Brain microvascular endothelial cell (primary cell): ENCODE measurements at regions not wholly inside any gene's neighbourhood (a gene's known extent, or its start where the extent isn't known, plus 50 kb on each side); places are given as distances from the start of the nearest gene placed in this dataset.

Source experiments
- DNase-seq: peaks from one replicate; pipeline ENCODE4 v3.0.0-alpha.2; 2020
- H3K27ac ChIP-seq: fragments of 250-450 bp; sonication (Bioruptor Pico); 2 replicates; pipeline ENCODE4 v1.5.1; 2020; ENCODE audit warnings: mild to moderate bottlenecking, moderate library complexity
- H3K27me3 ChIP-seq: fragments of 250-450 bp; sonication (Bioruptor Pico); replicated peaks from 2 replicates; pipeline ENCODE4 v1.5.1; 2020; ENCODE audit warnings: mild to moderate bottlenecking
- H3K36me3 ChIP-seq: fragments of 250-450 bp; sonication (Bioruptor Pico); replicated peaks from 2 replicates; pipeline ENCODE4 v1.5.1; 2020; ENCODE audit warnings: mild to moderate bottlenecking
- H3K4me3 ChIP-seq: 2 replicates; pipeline ENCODE4 v1.5.1; 2011; ENCODE audit warnings: low read depth, mild to moderate bottlenecking, control low read depth, low read length, moderate library complexity
- CTCF ChIP-seq: IDR thresholded peaks from 2 replicates; pipeline ENCODE4 v1.5.1; 2011; ENCODE audit warnings: low read depth, mild to moderate bottlenecking, moderate library complexity, low read length, control low read depth, inconsistent platforms; ENCODE audit errors: missing control alignments
- in situ Hi-C: cut with HindIII; loops from 2 replicates; pipeline ENCODE4 v1.10.0; 2017; ENCODE audit warnings: low sequenced_read_pairs, low pct_ligation_motif_present

- no peak overlapping the region for H3K27ac ChIP-seq
- H3K4me3 ChIP-seq: no peak overlapping the region
- no peak for DNase-seq
- H3K27me3 ChIP-seq: no peaks in the 10 kb centered on the region
- in situ Hi-C loops: no loop called here
- peaks cover 5% of the 10 kb centered on the region for H3K36me3 ChIP-seq
- TF ChIP-seq CTCF: no peak
Observed at GRCh38 chr1:198939286-198939685, 300.4 kb downstream of the PTPRC start.

DNA sequence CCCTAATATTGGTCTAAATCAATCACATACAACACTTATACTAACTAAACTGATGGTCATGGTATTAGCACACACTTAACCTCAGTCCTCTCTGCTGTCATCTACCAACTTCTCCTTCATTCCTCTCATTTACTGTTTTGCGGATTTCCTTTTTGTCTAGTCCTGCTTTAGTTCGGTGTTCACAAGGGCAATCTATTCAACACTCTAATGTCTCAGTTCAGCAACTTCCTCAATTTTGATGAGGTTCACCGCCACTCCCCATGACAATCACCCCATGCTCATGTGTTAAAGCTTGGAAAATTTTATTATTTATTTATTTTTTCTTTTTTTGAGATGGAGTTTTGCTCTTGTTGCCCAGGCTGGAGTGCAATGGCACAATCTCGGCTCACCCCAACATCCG lies 301.1 kb downstream of the PTPRC start:
- TF ChIP-seq CTCF: no peak
- Histone ChIP-seq H3K27me3 (no peaks in the 10 kb centered on the region), H3K27ac (no peak overlapping the region), H3K36me3 (peaks cover 5% of the 10 kb centered on the region), H3K4me3 (no peak overlapping the region)
- in situ Hi-C loops: no loop called here
- DNase-seq: no peak

GRCh38 chr1:198942466-198942865 lies 303.6 kb downstream of the PTPRC start:
- no peak for DNase-seq
- TF ChIP-seq CTCF: no peak
- Histone ChIP-seq H3K4me3 (no peak overlapping the region), H3K36me3 (no peaks in the 10 kb centered on the region), H3K27ac (no peak overlapping the region), H3K27me3 (no peaks in the 10 kb centered on the region)
- in situ Hi-C loops: no loop called here

- Histone ChIP-seq H3K27ac (no peak overlapping the region), H3K4me3 (no peak overlapping the region), H3K27me3 (no peaks in the 10 kb centered on the region), H3K36me3 (no peaks in the 10 kb centered on the region)
- no peak for DNase-seq
- in situ Hi-C loops: no loop called here
- no peak for TF ChIP-seq CTCF
Observed at GRCh38 chr1:198943484-198944187, 304.8 kb downstream of the PTPRC start.

- Histone ChIP-seq H3K27ac (no peak overlapping the region), H3K4me3 (no peak overlapping the region), H3K27me3 (no peaks in the 10 kb centered on the region), H3K36me3 (no peaks in the 10 kb centered on the region)
- DNase-seq: no peak
- in situ Hi-C loops: no loop called here
- no peak for TF ChIP-seq CTCF
Observed at GRCh38 chr1:198947456-198947855, 308.6 kb downstream of the PTPRC start.
